GM18868 (cell line): ENCODE measurements at regions not wholly inside any gene's neighbourhood (a gene's known extent, or its start where the extent isn't known, plus 50 kb on each side); places are given as distances from the start of the nearest gene placed in this dataset.
"Not testable (repeated sequence)": the region's sequence is repeated elsewhere in the genome, so short reads cannot be mapped to it uniquely, and the experiment has no call there.

Source experiments
- ATAC-seq: cut with Tn5 transposase; IDR thresholded peaks from one replicate; pipeline ENCODE4 v1.9.1; 2021; ENCODE audit warnings: mild to moderate bottlenecking, moderate library complexity; ENCODE audit not compliant: unreplicated experiment

DNA sequence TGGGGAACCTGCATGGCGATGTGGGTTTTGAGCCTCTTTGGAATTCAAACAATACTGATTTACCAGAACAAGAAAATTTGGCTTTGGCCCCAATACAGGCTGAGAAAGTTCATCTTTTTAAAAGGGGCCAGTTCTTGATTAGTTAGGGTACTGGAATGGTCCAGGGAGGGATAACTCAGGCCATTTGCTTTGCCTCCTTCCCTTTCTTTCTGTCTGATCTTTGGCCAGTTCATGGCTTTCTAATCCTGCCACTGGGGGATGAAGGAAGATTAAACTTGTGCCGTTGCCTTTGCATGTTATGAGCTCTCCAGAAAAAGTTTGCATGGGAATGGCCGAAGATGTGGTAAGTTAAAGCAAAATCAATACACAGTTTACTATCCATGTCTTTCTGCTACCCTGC is 78.4 kb downstream of the ADAMTS15 start:
- ATAC-seq, result no peak

DNA sequence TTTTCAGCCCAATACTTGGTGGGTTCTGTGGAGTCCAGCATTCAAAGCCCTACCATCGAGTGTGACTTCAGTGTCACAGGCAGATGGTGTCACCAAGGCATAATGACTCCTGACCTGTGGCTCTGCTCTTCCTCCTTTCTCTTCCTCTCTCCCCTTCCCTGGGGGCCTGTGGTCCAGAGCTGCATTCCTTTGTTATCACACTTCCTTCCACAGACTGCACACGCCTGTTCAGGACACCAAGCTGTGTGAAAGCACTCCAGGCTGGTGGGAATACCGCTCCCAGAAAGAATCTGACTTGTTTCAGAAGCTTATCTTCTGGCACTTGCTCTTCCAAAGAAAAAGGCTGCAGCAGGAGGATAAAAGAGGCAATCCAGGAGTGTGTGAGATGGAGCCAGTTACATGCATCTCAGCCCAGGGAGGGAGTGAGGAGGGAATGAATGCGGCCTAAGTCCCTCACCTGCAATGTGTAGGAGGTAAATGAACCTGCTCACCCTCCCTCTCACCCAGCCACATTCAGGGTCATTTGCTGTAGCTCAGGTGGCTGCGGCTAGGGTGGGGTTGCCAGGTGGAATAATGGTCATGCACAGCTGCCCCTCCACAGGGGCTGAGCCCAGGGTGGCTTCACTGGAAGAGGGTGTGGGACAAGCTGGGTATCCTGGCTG is 79.3 kb downstream of the ADAMTS15 start:
- no peak for ATAC-seq

DNA sequence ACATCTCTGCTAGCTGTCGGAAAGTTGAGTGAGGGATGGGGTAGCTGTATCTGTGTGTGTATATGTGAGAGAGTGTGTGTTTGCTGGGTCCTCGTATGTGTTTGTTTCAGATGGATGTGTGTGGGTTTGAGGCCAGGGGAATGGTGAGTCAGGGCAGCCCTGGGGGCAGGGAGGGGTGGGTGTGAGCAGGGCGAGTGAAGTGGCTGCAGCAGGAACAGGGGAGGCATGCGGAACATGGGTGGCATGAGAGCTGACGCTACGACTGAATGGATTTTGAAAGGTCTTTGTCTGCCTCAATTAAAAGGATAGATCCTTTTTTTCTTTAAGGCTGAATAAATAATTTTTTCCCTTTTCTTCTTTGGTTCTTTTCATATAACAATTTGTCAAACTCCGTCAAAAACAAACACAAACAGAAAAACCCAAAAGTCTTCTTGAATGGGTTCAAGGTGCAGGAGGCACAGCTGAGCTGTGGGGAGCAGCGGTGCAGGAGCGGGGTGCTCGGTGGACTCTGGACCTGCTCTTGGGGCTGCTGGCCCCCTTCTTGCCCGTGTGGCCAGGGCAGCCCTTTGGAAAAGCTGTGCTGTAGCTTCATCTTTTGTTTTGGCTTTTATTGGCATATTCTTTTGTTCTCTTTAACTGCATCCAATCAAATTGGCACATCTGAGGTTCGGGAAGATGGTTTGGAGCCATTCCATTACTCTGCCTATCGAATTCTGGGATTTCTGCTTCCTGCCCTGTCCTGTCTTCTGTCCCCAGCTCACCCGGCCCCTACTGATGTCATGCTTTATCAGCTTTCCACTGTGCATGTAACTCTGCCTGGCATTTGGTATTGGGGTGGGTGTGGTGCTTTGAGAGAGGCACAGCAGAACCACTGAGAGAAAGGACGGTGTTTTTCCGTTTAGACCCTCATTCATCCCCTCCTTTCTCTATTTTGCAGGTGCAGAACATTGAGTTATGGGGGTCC is 80.1 kb downstream of the ADAMTS15 start:
- ATAC-seq, result no peak

DNA sequence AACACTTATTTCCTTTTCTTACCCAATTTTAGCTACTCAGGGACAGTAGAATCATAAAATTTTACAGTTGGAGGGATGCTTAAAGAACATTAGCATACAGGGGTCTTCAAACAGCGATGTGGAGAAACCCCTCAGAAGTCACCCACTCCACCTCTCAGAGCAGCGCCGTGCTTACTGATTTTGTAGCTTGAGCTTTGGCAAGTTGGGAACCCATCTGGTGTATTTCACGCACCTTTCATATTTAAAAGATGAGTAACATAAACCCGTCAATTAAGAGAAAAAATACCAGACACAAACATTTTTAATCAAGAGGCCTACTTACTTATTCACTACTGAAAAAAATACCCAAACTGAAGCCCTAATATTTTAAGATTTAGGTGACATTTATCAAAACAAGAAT is 80.9 kb downstream of the ADAMTS15 start:
- no peak for ATAC-seq

DNA sequence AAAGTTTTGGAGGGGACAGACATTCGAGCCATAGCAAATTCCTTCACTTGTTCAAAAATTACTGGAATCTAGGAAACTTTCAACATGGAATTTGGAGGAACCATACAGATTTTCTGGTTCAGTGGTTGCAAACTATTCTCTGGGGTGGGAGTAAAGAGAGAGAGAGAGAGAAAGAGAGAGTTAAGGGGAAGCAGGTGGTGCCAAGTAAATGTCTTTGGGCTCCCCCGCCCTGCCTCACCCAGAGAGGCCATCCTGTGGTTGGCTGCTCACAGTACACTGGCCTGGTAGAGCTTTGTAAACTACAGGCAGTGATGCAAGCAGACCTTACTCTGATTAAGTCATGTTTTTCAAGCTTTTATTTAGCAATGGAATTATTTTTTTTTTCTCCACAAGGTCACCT is 82.6 kb downstream of the ADAMTS15 start:
- no peak for ATAC-seq

DNA sequence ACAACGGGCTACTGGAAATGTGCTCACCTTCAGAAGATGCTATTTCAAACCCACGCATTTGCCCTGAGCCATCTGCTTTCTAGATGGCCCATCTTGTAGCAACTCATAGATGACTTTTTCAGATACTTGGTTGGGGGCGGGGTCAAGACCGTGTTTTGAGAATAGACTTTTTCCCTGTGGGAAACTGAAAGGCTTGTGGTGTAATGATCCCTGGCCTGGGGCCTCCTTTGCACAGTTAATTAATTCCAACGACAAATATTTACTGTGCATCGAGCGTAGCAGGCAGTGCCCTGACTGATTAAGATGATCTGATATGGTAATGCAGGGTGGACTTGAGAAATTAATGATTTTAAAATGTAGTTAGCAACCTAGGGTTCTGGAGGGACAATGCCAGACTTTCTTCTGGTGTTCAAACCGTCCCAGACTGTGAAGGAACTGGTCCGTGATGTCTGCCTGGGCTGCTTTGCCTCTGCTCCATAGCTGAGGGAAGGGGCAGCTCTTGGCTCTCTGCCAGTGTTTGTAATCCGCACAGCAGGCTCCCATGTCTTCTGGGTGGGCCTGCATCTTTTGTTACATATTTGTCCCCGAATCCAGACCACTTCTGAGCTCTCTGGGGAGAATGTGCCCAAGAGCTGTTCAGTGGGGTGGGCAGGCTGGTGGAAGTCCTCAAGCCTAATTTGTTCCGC is 84.8 kb downstream of the ADAMTS15 start:
- ATAC-seq, result no peak

DNA sequence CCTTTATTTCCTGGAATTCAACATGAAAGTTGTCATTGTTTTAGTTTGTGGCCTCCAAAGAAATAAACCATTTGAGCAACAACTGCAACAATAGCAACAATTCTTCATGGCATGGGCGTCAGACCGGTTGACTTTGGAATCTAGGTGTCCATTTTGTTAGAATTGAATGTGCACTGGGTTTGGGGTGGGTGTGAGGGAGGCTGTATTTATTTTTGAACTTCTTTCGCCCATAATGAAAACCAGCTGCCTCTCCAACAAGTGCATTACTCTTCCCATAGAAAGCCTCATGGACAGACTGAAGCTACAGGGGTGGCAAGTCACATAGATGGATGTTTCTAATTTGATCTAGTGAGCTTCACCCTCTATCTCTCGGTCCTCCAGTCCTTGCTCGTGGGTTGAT is 85.4 kb downstream of the ADAMTS15 start:
- no peak for ATAC-seq

DNA sequence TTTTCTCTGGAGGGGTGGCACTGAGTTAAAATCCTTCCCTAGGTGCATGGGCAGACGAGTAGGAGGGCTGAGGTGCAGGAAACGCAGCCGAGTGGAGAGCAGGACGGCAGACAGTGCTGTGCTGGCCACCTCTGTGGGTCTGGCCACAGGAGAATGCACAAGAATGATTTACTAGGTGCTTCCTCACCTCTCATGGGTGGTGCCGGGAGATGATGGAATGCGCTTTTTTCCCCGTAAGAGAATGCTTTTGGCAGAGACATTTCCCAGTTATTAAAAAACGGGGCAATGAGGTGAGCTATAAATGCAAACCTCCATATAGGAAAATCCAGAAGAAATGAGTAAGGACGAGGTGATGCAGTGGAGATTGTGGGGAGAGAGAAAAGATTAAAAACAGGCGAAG is 86.1 kb downstream of the ADAMTS15 start:
- ATAC-seq, result no peak

DNA sequence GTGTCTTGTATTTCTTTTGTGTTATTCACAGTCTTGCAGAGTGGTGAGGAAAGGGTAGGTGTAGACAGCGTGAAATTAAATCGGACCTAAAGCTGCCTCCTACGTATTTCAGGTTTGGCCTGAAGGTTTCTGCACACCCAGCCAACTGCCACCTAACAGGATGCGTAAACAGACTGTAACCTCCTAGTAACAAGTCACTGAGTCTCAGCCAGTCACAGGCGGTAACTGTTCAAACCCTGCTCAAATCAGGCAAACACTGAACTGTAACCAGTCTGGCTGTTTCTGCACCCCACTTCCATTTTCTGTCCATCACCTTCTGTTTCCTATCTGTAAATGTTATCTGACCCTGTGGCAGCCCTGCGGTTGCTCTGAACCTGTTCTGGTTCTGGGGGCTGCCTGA is 87.1 kb downstream of the ADAMTS15 start:
- ATAC-seq, result no peak

DNA sequence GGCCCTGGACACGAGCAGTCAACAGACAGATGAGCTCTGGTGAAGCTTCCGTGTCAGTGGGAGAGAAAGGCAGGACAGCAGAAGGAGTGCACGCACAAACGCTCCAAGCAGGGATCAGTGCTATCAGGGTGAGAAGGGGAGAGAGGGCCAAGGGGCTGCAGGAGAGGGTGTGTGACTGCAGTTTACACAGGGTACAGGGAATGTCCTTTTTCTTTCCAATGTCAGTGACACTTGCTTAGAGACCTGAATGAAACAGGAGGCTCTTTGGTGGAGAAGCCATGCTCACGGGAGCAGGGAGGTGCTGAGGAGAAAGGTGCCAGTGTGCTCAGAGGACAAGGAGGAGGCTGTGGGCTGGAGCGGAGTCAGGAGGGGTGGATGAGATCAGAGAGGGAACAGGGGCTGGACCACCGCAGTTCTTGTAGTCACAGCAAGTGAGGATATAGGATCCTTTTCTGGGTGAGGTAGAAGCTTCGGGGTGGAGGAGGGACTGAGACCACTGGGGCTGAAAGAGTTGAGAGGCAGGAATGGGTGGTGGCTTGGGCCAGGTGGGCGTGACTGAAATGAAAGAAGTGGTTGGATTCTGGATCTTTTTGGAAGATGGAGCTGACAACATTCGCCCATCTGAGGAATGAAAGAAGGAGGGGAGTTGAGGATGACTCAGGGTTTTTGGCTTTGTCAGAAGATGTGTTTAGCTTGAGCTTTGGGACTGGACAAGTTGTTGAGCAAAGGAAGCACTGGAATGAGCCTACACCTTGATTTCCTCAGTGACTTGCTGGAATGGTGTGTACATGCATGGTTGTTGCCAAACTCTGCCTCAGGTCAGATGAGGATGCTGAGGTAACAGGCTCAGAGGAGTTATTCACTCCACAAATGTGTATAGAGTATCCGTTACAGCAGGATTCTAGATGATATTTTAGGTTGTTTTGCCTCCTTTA is 87.9 kb downstream of the ADAMTS15 start:
- no peak for ATAC-seq

DNA sequence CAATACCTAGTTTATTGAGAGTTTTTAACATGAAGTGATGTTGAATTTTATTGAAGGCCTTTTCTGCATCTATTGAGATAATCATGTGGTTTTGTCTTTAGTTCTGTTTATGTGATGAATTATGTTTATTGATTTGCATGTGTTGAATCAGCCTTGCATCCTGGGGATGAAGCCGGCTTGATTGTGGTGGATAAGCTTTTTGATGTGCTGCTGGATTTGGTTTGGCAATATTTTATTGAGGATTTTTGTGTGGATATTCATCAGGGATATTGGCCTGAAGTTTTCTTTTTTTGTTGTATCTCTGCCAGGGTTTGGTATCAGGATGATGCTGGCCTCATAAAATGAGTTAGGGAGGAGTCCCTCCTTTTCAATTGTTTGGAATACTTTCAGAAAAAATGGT is 91.2 kb downstream of the ADAMTS15 start:
- not testable (repeated sequence) for ATAC-seq

DNA sequence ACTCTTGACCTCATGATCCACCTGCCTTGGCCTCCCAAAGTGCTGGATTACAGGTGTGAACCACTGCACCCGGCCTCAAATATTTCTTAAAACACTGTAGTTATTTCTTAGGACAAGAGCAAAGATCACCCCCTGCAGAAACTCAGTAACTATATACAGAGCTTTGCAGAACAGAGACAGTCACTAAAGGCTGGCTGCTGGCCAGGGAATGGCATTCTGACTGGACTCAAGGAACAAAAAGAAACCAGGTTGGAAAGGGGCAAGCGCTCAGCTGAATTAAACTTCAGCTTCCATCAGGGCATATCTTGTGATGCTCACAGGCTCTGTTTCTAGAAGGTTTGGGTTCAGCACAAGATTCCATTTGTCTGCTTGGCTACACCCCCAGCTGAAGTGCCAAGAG is 95.8 kb downstream of the ADAMTS15 start:
- no peak for ATAC-seq

DNA sequence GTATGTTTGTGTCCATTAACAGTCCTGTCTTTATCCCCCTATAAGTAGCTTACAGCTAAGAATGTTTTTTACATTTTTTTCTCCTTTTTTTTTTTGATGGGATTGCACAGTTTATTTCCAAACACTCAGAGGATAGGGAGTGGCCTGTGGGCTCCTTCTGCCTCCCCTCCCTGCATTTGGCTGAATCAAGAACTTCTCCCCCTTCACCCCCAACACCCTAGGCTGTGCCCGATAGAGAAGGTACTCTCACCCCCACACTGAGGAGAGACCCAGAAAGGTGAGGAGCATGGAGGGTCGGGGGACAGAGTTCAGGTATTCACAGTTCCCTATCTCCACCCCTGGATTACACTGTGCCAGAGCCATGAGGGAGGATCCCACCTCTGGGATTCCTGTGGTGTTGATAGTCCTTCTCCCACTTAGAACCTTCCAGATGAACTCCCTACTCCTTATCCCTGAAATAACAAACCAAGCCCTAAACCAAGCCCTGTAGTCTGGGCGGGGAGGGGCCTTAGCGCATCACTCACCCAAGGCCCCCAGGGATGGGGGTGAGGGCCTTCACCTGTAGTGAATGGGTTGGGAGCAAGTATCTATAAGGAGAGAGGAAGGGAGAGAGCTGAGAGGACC is 97.1 kb downstream of the ADAMTS15 start:
- no peak for ATAC-seq

DNA sequence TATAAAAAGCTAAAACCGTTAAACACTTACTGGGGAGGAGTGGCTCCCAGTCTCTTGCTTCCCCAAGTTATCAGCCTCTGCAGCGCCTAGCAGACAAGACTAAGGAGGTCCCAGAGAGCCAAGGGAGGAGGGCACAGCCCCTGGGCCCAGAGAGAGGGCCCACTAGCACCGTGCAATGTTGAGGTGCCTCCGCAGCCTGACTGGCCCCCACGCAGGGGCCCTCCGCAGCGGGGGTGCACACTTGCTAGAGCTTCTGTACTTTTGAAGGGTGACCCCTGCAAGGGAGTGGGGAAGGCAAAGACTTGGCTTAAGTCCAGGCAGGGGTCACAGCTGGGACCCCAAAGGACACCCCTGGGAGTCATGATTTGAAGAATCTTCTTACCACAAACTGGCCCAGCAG is 98.0 kb downstream of the ADAMTS15 start:
- ATAC-seq, result no peak

DNA sequence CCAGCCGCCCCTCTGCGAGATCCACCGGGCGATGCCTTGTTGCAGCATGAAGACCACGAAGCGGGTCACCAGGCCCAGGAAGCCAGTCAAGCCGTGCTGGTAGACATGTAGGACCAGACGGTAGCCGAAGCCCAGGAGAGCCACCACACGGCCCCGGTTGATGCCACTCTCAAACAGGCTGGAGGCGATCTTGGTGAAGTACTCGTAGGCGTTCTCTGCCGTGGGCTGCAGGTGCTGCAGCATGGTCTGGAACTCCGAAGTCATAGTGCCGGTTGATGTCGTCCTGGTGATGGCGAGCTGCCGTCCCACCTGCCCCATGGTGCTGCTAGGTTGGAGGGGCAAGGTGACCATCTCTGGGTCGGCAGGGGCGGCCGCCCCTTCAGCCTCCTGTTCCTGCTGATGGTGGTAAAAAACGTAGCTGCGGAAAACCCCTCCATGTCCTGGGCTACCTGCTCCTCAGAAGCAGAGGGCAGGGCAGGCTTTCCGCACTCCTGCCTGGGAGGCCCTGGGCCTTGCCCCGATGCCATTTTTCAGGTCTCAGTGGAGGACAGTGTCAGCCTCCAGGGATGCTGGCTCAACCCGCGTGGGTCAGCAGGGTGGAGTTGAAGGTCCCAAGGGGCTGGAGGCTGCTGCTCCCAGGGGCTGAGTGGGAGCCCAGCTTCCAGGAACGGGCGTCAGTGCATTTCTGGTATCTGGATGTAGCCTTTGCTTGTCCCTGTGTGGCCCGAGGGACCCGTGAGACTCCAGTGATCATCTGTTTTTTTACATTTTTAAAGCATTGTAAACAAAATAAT is 98.7 kb downstream of the ADAMTS15 start:
- no peak for ATAC-seq

DNA sequence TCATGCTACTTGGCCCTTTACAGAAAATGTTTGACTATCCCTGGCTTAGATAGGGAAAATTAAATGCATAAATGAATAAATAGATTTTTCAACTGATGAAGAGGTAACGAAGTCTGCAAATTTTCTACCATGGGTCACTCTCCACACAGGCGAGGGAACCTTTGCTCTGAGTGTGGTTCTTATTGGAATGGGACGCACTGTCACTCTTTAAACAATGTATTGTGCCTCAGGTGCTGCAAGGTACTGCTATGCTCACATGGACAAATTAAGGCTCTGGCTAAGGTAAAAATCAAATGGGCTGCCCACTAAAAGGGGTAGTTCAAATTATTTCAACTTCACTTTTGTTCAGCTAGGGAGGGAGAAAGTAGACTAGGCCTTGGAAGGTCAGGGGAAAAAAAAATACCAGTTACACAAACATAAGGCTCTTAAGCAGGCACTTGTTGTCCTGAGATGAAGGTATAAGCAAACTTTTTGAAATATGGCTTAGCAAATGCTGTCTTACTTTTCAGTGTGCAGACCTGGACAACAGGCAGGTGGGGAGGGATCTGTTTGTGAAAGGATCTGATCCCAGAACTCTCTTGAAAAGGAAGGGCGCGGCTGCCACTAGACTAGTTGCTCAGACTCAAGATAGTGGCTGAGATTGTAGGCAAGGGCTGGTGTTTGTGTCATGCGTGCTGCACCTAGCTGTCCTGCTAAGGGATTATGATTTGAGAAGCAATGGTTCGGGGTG is 99.5 kb downstream of the ADAMTS15 start:
- ATAC-seq, result no peak

DNA sequence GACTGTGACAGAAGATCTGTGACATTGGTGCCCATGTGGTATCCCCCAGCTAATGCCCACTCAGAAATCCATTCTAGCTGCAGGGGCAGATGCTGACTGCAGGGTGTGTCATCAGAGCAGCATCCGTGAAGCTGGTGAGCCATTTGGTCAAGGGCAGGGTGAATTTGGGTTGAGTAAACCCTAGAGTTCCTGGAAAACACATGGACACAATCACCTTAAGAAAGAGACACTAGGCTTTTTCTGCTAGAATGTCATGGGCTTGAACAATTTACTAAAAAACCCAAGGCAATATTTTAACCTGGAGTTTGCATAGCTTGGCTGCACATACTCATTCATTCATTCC is 100.0 kb downstream of the ADAMTS15 start:
- no peak for ATAC-seq

DNA sequence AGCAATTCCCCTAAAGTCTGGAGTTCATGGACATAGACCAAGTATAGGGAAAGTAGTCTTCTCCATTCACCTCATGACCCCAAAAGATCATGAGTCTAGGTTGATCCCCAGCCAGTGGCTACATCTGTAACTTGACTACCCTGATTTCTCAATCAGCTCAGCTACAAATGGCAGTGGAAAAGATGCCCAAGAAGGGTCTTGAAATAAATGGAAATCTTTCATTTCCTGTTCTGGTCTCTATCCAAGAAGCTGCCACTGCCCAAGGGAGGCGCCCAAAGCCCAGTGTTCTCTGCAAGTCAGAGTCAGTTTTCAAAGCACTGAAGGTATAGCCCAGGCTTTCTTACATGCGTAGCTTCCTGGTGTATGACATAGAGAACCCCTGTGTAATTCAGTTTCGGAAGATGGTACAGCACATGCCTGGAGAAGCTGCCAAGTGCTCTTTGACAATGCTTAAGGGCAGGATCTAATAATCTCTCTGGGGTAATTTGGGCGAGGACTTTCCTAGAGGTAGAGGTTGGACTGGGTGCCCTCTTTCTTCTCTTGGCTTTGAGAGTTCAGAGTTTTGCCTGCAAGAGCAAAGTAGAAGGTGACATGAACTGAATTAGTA is 101.1 kb downstream of the ADAMTS15 start:
- no peak for ATAC-seq
